ENCODE measurements at regions not wholly inside any gene's neighbourhood (a gene's known extent, or its start where the extent isn't known, plus 50 kb on each side); places are given as distances from the start of the nearest gene placed in this dataset. TPM values are rescaled to one million over a fixed set of nuclear protein-coding genes. Genes with fewer than 3 reads are reported as not detected.

- Histone ChIP-seq H3K27ac (ENCODE audit: control insufficient read depth, insufficient read depth) (no peak overlapping the region), H2AFZ (ENCODE audit: control insufficient read depth, low read depth, low read length) (no peak overlapping the region), H3K4me2 (ENCODE audit: control insufficient read depth, insufficient read depth) (no peak overlapping the region), H3K79me2 (ENCODE audit: control insufficient read depth, insufficient read depth, low read length) (no peaks in the 10 kb centered on the region), H3K4me1 (ENCODE audit: control insufficient read depth, insufficient read depth, low read length) (no peaks in the 10 kb centered on the region), H3K27me3 (replicated peaks in 1 of 2; ENCODE audit: control insufficient read depth in 2 of 2, insufficient read depth in 2 of 2, low read length in 1 of 2) (peaks cover 0 to 3% of the 10 kb centered on the region in 2 experiments; a peak in 1 of 4 replicates), H4K20me1 (ENCODE audit: control insufficient read depth, insufficient read depth) (no peaks in the 10 kb centered on the region), H3K4me3 (no peak overlapping the region), H3K9ac (ENCODE audit: control insufficient read depth, insufficient read depth, low read length) (no peak overlapping the region), H3K9me3 (replicated peaks; ENCODE audit: control insufficient read depth, insufficient read depth, low read length) (no peaks in the 10 kb centered on the region), H3K36me3 (ENCODE audit: control insufficient read depth in 2 of 2, insufficient read depth in 2 of 2, low read length in 1 of 2) (no peaks in the 10 kb centered on the region)
- WGBS (ENCODE audit: insufficient coverage, insufficient replicate concordance, low lambda C conversion rate, missing lambda C conversion rate), result 47% methylated on average over 14 of the region's 14 CpGs
- intact Hi-C loops (cut with micrococcal nuclease; ENCODE audit: unreplicated experiment), result no loop called here
- TF ChIP-seq RELA (IDR thresholded peaks at IDR 0.05; ENCODE audit: borderline replicate concordance, partially characterized antibody), result no peak
- TF ChIP-seq CTCF (IDR thresholded peaks at IDR 0.05 in 2 of 3, conservative IDR thresholded peaks at IDR 0.05 in 1 of 3; ENCODE audit: control insufficient read depth in 2 of 3, extremely low read depth in 1 of 3, insufficient read depth in 1 of 3, low read depth in 3 of 3, low read length in 3 of 3), result peak; percentile 31 to 46 (median 44); a peak in 4 of 6 replicates
- no peak for TF ChIP-seq SIN3A (IDR thresholded peaks at IDR 0.05; ENCODE audit: low read depth, low read length)
- TF ChIP-seq RAD21 (IDR thresholded peaks at IDR 0.05; ENCODE audit: insufficient read depth, low read depth, low read length), result 0 out of 2 replicates have a peak, but pooled peaks have one; percentile 6
- in situ Hi-C loops (cut with MboI), result no loop called here
- ATAC-seq (peak; percentile 70), DNase-seq (ENCODE audit: low read depth, low spot score) (no peak), FAIRE-seq (no peak)
- RAD21 ChIA-PET (ENCODE audit: unreplicated experiment), result no interaction called here
- POLR2A ChIA-PET, result no interaction called here
- SMC1A ChIA-PET (ENCODE audit: uncharacterized antibody, unreplicated experiment), result no interaction called here
- CTCF ChIA-PET, result interaction anchor here (1.0 to 2.6 kb wide), 7 partner anchors 8 to 128 kb away, joined by 3 to 18 read pairs (median 3); no protein-coding TSS in a partner anchor
- BruUV-seq (replicated peaks), result no TSS peak
Observed at GRCh38 chr14:21723431-21724045, 49.9 kb upstream of the OR4E1 start.

Small RNA genes in the stretch of these regions (small RNA-seq; reads per million reads assigned to genes)
- gene AC245505.1, result not detected
- gene TRAJ30, result not detected
- gene TRAJ31, result 0.12 reads per million
- gene TRAJ32, result not detected
- gene TRAJ33, result not detected
- 0.31 reads per million for gene TRAJ34
- 0.12 reads per million for gene TRAJ35
- not detected for gene TRAJ36
- gene TRAJ37, result not detected
- gene TRAJ38, result not detected
- gene TRAJ39, result not detected
- gene TRAJ40, result not detected
- gene TRAJ41, result not detected
- 0.12 reads per million for gene TRAJ42
- not detected for gene TRAJ43
- 0.12 reads per million for gene TRAJ44
- not detected for gene TRAJ45
- not detected for gene TRAJ46
- gene TRAJ47, result 0.23 reads per million
- 0.74 reads per million, percentile 21 among the genes with 10 or more reads in this experiment for gene TRAJ48
- gene TRAJ49, result not detected
- 0.23 reads per million for gene TRAJ50
- not detected for gene TRAJ51
- gene TRAJ52, result not detected
- 0.16 reads per million for gene TRAJ53
- gene TRAJ54, result 0.27 reads per million
- gene TRAJ55, result 0.20 reads per million
- gene TRAJ56, result not detected
- 0.23 reads per million for gene TRAJ57
- gene TRAJ58, result not detected
- not detected for gene TRAJ59
- not detected for gene TRAJ60
- gene TRAJ61, result not detected
- gene TRAV15, result not detected
- not detected for gene TRDD1
- not detected for gene TRDD2
- gene TRDD3, result not detected
- gene TRDJ1, result not detected
- gene TRDJ2, result not detected
- not detected for gene TRDJ3
- gene TRDJ4, result not detected
- not detected for gene TRDV1
